HG03159 (cell line): ENCODE measurements at regions not wholly inside any gene's neighbourhood (a gene's known extent, or its start where the extent isn't known, plus 50 kb on each side); places are given as distances from the start of the nearest gene placed in this dataset.
A peak's percentile ranks its signal among the peaks of the same experiment; 100 is the strongest.
"Not testable (repeated sequence)": the region's sequence is repeated elsewhere in the genome, so short reads cannot be mapped to it uniquely, and the experiment has no call there.

Source experiments
- ATAC-seq: cut with Tn5 transposase; IDR thresholded peaks from one replicate; pipeline ENCODE4 v1.9.1; 2021; ENCODE audit warnings: mild to moderate bottlenecking, moderate library complexity; ENCODE audit not compliant: unreplicated experiment

DNA sequence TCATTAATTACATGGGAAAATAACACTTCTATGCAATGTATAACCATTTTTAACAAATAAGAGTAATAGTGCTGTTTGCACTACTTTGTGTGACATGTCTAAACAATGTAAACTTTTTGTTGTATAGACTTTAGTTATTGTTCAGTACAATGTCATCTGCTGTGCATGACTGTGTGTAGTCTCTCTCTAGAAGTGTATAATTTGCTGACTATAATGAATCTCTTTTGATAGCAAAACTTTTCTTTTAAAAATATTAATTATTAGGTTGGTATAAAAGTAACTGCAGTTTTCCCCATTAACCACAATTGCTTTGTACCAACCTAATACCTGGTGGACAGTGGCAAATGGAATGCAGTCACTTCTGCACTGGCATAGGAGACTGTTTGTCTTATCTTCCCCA is 124.2 kb upstream of the SGK1 start:
- ATAC-seq: no peak

DNA sequence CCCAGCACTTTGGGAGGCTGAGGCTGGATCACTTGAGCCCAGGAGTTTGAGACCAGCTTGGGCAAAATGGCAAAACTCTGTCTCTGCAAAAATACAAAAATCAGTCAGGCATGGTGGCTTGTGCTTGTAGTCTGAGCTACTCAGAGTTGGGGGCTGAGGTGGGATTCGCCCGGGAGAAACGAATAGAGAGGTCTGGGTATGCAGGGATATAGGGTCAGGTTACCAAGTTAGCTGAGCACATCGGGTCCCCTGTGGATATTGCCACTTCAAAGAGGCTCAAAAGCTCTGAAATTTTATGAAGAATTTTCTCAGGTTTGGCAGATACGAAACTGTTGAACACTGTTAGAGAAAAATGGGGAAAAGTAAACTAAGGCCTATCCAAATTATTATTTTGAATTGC is 120.9 kb upstream of the SGK1 start:
- ATAC-seq: no peak

DNA sequence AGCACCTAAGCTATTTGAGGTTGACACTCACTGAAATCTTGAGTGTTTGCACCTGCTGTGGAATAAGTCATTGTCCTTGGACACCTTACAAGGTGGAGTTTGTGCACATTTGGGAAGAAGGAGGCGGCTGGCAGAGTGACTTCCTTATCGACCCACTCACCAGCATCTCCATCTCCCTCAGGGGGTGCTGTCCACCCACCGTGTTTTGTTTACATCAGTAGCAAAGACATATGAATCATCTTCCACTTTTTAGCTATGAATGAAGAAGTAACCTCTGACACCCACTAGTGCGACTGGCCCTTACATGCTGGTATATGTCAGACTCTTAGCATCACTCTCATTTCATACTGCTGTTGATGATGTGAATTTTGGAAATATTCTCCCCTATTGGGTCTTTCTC is 119.5 kb upstream of the SGK1 start:
- ATAC-seq: no peak

DNA sequence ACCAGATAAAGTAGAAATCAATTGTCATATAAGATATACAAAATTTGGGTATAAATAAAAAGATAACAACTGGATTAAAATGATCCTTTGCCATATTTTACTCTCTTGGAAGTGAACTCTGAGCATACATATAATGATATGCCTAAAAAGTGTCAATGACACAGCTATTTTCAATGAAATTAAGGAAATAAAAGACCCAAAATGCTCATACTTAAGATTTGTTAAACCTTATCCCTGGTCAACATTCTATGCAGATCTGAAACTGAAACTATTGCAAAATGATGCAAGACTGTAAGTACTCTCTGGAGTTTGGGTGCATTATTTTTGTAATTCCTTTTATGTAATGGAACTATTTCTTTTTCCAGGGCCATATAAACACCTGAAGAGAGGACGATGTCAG is 119.0 kb upstream of the SGK1 start:
- ATAC-seq: no peak

DNA sequence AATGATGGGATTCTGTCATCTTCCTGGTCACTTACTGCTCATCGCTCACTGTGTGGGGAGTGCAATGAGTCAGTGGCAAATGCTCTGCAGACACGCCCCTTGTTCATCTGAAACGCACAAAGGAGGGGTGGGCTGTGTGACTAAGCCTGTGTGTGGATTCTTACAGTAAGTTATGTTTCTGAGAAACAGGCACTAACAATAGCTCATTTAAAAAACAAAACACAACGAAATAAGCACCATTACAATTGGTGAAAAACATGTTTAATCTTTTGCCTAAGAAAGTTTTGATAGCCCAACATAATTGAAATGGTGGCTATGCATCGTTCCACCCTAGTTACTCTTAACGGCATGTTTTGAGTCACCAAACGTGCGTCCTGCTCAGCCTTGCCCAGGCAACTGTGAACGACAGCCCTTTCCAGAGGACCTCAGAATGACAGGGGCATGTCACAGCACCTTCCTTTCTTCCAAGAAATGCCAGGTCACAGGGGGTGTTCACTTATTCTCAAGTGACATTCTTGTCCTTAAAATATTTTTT is 118.4 kb upstream of the SGK1 start:
- ATAC-seq: peak; percentile 90

DNA sequence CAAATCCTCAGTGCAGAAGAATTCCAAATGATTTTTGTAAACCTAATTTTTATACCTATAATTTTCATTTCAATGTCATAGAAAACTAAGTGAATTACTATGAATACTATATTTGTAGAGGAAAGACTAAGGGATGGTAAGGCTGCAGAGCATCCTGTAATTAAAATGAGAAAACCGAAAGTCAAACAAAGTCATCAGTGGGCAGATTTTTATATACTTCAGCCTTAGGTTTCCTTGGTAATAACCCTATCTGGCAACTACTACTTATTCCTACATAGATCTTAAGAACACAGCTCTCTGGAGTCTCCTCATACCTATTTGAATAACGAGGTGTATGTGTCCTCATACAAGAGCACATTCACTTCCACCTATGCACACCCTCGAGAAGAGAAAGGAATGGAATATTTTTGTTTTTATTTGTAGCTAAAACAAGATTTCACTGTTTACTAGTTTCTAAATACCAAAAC is 117.9 kb upstream of the SGK1 start:
- no peak for ATAC-seq

DNA sequence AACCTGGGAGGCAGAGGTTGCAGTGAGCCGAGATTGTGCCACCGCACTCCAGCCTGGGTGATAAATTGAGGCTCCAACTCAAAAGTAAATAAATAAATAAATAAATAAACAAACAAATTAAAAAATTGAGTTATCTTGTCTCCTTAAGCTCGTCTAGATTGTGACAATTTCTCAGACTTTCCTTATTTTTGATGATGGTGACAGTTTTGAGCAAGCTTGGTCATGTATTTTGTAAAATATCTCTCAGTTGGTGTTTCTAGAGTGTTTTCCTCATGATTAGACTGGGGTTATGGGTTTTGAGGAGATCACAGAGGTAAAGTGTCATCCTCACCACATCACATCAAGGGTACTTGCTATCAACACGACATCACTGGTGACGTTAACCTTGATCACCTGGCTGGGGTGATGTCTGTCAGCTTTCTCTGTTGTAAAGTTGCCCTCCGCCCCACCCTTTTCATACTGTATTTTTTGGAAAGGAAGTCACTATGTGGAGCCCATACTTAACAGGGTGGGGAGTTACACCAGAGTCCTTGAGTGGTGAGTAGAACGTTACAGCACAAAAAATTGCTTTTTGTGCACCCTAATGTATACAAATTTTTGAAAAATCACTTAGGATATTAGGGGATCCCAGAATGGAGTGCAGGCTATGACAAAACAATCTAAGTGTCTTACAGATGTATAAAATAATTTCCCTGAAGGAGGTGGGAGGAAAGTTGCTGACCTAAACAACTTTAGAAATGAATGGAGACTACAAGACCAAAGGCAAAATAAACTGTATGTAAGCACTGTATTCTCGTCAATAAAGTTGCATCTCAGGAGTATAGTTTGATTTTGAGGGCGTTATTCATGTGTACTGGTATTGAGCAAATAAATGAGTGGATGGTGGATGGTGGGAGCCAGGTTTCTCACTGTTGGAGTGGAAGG is 116.4 kb upstream of the SGK1 start:
- ATAC-seq: no peak

DNA sequence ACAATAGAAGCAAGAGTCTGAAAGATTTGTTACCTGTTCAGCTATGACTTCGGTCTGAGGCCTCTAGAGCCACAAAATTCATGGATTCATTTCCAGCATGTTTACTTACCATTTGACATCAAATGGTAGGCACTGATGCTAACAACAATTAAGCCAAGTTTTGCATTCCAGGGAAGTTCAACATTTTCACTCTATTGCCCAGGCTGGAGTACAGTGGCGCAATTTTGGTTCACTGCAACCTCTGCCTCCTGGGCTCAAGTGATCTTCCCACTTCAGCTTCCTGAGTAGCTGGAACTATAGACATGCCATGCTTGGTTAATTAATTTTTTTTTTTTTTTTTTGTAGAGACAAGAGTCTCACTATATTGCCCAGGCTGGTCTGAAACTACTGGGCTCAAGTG is 114.1 kb upstream of the SGK1 start:
- ATAC-seq: no peak

DNA sequence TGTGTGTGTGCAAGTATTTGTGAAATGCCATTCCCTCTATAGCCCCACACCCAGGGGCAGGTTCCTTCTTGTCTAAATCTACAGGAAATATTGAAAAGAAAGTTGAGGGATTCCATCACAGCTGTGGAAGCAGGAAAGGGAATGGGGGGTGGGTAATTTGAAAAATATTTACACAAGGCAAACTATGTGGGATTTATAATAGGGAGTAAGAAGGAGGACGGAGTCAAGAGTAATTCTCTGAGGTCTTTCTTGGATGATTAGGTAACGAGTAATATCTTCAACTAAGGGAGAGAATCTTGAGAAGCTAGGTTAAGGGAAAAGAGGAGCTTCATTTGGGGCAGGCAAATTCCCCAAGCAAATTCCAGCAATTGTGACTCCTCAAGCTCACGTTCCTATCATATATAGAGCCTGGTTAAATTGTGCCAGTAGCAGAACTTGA is 113.5 kb upstream of the SGK1 start:
- ATAC-seq: no peak

DNA sequence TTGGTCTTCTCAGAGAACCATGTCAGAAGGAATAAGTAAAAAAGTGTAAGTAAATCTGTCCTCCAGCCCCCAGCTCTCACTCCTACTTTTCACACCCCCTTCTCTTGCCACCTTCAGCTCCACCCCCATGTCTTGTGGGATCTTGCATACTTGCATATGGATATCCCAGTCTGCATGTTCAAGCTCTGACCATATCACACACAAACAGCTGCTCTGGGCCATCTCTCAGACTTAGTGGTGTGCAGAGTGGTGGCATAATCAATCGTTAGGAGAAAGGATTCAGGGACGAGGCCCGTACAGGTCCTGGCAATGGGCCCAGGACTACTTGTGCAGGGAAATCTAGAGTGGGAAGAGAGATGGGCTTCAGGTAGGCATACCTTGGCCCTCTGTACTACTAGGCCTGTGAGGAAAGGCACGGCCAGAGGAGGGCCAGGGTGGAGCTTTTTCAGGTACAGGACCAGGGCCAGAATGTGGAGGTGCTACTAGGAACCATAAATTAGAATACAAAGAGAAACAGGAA is 112.0 kb upstream of the SGK1 start:
- no peak for ATAC-seq

DNA sequence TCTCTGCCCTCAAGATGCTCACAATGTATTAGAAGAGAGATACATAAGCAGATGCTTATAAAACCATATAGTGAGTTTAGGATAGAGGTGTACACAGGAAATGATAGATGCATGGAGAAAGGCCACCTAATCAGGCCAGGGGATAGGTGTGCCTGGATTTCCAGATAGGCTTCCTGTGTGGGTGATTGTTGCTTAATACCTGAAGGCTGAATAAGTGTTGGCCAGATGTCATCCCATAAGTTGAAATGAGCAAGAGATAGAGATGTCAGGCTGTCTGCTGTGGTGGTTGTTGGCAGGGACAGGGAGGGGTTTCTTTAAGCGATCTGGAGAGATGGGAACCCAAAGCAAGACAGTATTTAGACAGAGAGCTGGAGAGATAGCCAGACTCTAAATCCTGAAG is 109.8 kb upstream of the SGK1 start:
- ATAC-seq: no peak

DNA sequence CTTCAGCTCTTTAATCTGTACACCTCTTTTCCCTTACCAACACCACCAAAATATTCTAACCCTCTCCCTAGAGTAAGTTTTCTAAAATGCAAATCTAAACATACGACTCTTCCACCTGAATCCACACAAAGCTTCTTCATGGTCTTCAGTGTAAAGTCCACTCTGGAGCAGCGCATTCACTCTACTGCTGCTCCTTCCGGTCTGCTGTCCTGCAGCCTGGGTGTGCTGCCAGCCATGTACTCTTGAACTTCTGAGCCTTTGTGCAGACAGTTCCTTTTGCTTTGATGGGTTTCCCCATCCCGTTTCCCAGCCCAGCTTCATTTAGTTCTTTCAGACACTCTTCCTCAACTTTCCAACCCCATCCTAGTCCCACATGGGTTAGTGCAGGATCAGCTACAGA is 108.7 kb upstream of the SGK1 start:
- ATAC-seq: no peak

DNA sequence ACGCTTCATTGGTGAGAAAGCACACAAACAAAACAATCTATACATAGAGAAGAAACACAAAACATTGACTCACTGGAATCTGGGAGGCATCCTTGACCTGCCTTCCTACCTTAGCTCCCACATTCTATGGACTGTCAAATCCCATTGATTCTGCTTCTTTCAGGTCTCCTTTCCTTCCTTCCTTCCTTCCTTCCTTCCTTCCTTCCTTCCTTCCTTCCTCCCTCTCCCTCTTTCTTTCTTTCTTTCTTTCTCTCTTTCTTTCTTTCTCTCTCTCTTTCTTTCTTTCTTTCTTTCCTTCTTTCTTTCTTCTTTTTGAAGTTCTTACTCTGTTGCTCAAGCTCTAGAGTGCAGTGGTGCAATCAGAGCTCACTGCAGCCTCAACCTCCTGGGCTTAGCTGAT is 108.0 kb upstream of the SGK1 start:
- not testable (repeated sequence) for ATAC-seq

DNA sequence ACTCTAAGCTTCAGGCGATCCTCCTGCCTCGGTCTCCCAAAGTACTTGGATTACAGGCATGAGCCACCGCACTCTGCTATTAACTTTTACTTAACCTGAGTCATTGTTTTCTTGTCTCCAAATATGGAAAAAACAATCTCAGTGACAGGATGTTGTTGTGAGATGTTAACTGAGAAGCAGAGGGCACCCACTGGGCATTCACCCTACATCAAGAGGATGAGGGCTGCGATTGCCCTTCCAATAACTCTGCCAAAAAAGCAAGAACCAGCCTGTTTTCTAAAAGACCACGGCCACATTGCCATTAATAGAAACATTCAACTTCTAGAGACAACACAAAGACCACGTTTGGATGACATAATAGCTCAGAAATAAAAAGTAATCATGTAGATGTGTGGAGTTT is 107.6 kb upstream of the SGK1 start:
- no peak for ATAC-seq

DNA sequence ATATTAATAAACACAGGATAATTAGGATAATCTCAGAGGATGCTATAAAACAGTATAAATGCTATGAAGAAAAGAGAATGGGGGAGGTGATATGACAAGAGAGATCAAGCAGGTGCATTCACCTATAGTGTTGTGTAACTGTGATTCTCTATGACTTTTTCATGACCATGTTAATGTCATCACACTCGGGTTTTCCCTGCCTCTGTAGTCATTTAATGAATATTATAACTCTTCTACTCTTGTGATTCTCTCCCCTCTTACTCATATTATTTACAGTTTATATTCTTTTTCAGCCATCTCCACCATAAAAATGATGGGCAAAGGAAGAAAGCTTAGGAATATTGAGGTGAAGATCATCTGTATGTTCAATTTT is 106.9 kb upstream of the SGK1 start:
- no peak for ATAC-seq

DNA sequence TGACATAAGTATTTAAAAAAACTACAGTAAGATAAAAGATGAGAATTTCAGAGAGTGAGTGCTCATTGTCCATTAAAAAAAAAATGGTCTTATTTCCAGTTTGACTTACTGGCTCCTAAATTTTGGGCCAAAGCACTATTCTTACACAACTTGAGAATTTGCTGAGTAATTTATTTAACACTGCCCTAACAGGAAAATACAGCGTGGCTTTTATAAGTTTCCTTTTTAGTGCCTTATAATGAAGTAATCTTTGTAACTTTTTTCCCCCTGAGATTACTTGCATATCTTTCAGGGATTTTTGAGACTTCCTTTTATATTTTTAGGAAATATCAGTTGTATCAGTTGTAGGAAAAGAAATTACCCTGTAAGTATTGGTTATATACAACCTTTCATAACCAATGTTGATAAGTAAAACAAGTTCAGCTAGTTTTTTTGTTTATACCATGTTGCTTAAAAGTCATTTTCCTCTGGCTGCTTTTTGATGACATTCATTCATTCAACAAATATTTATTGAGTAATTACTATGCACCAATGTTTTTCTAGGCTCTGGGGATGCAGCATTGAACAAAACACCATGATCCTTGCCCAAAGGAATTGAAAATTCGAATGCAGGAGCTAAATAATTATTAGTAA is 106.4 kb upstream of the SGK1 start:
- no peak for ATAC-seq

DNA sequence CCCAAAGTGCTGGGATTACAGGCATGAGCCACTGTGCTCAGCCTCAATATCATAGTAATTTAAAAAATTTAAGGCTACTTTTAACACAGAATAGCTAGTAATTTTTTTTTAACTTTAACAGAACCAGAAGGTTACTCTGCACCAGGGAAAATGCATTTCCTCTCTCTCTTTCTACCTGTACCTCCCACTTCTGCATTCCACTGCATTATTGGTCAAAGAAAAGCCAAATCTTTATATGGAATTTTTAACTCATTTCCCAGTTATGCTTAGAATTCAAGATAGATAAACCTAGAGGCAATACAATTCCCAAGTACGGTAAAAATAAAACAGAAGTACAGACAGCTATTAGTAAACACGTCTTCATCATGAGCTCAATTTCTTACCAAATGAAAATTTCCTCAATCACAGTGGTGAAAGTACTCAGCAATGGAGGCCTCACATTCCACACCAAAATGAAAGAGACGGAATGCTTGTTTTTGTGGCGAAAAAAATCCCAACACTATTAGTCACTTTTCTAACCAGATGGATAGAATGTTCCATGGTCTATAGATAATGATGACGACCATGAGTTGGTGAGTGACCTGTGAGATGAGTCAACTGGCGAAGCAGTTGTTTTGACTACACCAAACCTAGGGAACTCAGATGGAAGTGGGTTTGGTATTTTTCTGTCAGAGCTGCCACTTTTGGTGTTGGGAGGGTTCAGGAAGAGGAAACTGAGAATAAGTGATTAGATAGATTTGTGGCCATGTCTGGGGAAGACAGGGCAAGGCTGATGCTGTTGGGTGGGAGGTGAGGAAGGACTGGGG is 104.7 kb upstream of the SGK1 start:
- no peak for ATAC-seq

DNA sequence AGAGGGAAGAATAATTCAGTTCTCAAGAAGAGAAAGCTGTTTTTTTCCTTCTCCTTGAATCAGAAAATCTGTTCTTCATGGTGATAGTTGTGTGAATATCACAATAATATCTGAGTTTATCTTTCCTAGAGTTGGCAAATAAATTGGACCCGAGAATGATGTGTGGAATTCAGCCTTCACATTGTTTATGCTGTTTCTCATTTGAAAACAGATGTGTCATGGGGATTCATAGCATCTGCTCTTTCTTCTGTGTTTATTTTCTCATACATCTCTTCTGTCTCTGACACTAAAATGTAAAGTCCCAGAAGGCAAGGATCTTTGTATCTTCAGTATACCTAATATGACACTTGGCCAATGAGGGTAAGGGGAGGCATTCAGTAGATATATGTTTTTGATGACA is 103.6 kb upstream of the SGK1 start:
- ATAC-seq: no peak

DNA sequence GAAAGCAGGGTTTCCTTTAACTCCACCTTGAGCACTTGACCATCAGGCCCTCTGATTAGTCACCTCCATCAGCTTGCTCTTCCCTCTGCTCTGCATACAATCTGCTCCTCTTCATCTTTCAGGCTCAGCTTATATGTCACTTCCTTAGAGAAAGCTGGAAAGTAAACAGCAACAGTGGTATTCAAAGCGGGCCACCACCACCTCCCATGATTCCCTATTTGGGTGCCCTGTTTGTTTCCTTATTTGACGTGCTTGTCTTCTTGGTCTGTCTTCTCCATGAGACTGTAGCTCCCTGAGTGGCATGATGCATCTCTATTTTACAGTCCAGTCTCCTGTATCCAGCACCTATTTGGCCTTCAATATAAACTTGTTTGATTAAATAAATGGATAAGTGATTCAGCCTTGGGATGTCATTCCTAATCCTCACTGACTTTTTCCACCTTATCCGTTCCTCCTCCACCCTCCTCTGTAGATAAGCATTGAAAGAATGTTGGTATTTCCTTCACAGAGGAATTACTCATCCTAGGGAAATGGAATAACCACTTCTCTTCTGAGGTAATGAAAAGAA is 102.8 kb upstream of the SGK1 start:
- no peak for ATAC-seq

DNA sequence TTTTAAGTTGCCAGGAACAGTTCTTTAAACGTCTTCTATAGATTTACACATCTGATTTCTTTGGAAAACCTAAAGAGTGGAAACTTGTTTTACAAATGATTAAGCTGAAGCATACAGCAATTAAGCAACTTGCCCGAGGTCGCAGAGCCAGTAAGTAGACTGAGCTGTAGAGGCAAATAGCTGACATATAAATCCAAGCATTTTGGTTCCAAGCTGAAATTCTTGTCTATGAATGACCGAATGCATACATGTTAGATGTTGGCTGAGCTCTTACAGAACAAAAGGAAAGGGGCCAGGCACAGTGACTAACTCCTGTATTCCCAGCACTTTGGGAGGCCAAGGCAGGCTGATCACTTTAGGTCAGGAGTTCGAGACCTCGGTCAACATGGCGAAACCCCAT is 101.8 kb upstream of the SGK1 start:
- no peak for ATAC-seq
